Cardiac muscle cell (in vitro differentiated cells and primary cell): ENCODE measurements at regions not wholly inside any gene's neighbourhood (a gene's known extent, or its start where the extent isn't known, plus 50 kb on each side); places are given as distances from the start of the nearest gene placed in this dataset.

Experiments used
- DNase-seq, 2 donors: peaks; one replicate each; pipeline versions ENCODE4 v3.0.0 to v3.0.0-alpha.2; 2010 to 2017; ENCODE audit warnings: low read depth in 1 of 2, low spot score in 1 of 2
- H3K27ac ChIP-seq: fragments of 200-600 bp; sonication (generic); 2 replicates; pipeline ENCODE4 v1.5.1; 2016
- H3K27me3 ChIP-seq: fragments of 200-600 bp; sonication (generic); 2 replicates; pipeline ENCODE4 v1.6.0; 2016; ENCODE audit warnings: control low read depth
- H3K36me3 ChIP-seq: fragments of 200-600 bp; sonication (generic); 2 replicates; pipeline ENCODE4 v1.5.1; 2016; ENCODE audit warnings: control low read depth
- H3K4me1 ChIP-seq: fragments of 200-600 bp; sonication (generic); 2 replicates; pipeline ENCODE4 v1.8.1; 2017; ENCODE audit warnings: low read depth, mild to moderate bottlenecking, mixed run types
- H3K4me3 ChIP-seq: fragments of 200-600 bp; sonication (generic); 2 replicates; pipeline ENCODE4 v1.5.1; 2016; ENCODE audit warnings: mild to moderate bottlenecking
- H3K9me3 ChIP-seq: fragments of 200-600 bp; sonication (generic); 2 replicates; pipeline ENCODE4 v1.5.1; 2017; ENCODE audit warnings: low read depth, mild to moderate bottlenecking, control low read depth
- TF ChIP-seq, protein P1 (sequence below): IDR thresholded peaks from 2 replicates; pipeline ENCODE4 v1.5.1; 2012; ENCODE audit warnings: low read depth, mild to moderate bottlenecking, low read length

GRCh38 chr3:14346191-14346590 lies 56.2 kb upstream of the SLC6A6 start:
- H3K27me3 ChIP-seq: no peaks in the 10 kb centered on the region
- TF ChIP-seq, protein P1, sequence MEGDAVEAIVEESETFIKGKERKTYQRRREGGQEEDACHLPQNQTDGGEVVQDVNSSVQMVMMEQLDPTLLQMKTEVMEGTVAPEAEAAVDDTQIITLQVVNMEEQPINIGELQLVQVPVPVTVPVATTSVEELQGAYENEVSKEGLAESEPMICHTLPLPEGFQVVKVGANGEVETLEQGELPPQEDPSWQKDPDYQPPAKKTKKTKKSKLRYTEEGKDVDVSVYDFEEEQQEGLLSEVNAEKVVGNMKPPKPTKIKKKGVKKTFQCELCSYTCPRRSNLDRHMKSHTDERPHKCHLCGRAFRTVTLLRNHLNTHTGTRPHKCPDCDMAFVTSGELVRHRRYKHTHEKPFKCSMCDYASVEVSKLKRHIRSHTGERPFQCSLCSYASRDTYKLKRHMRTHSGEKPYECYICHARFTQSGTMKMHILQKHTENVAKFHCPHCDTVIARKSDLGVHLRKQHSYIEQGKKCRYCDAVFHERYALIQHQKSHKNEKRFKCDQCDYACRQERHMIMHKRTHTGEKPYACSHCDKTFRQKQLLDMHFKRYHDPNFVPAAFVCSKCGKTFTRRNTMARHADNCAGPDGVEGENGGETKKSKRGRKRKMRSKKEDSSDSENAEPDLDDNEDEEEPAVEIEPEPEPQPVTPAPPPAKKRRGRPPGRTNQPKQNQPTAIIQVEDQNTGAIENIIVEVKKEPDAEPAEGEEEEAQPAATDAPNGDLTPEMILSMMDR: no peak

DNA sequence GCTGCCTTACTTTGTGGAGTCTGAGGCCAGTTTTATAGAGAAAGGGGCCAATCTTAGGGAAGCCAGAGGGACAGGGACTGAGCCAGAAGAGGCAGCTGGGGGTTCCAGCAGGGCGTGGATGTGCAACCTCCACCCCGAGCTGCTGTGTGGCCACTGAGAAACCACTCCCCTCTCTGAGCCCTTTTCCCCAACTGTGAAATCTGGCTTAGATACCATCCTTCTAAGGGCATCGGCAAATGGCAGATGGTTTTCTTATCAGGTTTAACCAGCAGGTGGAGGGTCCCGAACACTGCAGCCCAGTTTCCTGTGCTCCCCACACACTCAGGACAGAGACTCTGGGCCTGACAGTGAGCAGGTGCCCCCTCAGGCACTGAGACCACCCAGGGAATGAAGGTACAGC lies 55.8 kb upstream of the SLC6A6 start:
- Histone ChIP-seq H3K4me3 (no peak overlapping the region), H3K4me1 (no peaks in the 10 kb centered on the region), H3K27ac (no peak overlapping the region), H3K9me3 (no peaks in the 10 kb centered on the region), H3K36me3 (no peaks in the 10 kb centered on the region), H3K27me3 (no peaks in the 10 kb centered on the region)
- TF ChIP-seq, protein P1: no peak
- no peak for DNase-seq

More at GRCh38 chr3:14346191-14346590, 56.2 kb upstream of the SLC6A6 start:
- Histone ChIP-seq H3K9me3 (no peaks in the 10 kb centered on the region), H3K36me3 (no peaks in the 10 kb centered on the region), H3K27ac (no peak overlapping the region), H3K4me1 (no peaks in the 10 kb centered on the region), H3K4me3 (no peak overlapping the region)
- DNase-seq: no peak

DNA sequence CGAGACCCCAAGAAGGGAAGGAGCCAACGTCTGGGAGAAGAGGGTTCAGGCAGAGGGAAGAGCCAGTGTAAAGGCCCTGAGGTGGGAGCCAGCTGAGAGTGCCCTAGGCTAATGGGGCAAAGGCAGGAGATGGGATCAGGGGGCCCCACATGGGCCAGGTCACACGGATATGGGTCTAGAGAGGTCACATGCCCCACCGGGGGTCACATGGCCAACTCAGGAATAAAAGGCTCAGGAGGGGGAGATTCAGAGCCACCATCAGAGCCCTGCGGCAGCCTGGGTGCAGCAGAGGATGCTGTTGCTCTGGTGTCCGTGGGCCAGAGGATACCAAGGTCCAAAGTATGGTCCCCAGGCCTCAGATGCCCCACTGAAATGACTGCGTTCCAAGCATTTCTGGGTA lies 55.3 kb upstream of the SLC6A6 start:
- Histone ChIP-seq H3K27me3 (no peaks in the 10 kb centered on the region), H3K4me1 (no peaks in the 10 kb centered on the region), H3K36me3 (no peaks in the 10 kb centered on the region), H3K4me3 (no peak overlapping the region), H3K9me3 (no peaks in the 10 kb centered on the region), H3K27ac (no peak overlapping the region)
- DNase-seq: no peak
- TF ChIP-seq, protein P1: no peak

DNA sequence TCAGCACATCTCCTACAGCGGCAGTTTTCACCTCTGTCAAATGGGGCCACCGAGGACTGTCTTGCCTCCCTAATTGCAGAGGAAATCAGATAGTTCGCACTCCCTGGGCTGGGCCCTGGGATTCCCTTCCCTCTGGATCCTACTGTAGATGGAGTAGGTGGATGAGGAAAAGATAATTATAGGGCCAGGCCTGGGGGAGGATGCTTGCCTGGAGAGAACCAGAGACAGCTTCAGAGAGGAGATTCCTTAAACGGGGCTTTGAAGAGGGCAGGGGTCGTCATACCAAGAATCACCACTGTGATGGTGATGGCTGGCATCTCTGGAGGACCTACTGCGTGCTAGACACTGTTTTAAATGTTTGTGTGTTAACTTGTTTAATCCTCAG lies 50.8 kb upstream of the SLC6A6 start:
- H3K4me3 ChIP-seq: no peak overlapping the region
- no peaks in the 10 kb centered on the region for H3K9me3 ChIP-seq
- no peak for DNase-seq
- H3K36me3 ChIP-seq: no peaks in the 10 kb centered on the region
- no peaks in the 10 kb centered on the region for H3K4me1 ChIP-seq
- H3K27me3 ChIP-seq: no peaks in the 10 kb centered on the region
- TF ChIP-seq, protein P1: no peak
- no peak overlapping the region for H3K27ac ChIP-seq

- Histone ChIP-seq H3K27ac (no peak overlapping the region), H3K36me3 (no peaks in the 10 kb centered on the region), H3K4me3 (no peak overlapping the region), H3K4me1 (no peaks in the 10 kb centered on the region), H3K27me3 (no peaks in the 10 kb centered on the region), H3K9me3 (no peaks in the 10 kb centered on the region)
- TF ChIP-seq, protein P1: no peak
- DNase-seq: no peak
Measured at GRCh38 chr3:14352002-14352627, 50.3 kb upstream of the SLC6A6 start.
